ENCODE measurements at regions not wholly inside any gene's neighbourhood (a gene's known extent, or its start where the extent isn't known, plus 50 kb on each side); places are given as distances from the start of the nearest gene placed in this dataset.

GRCh38 chr6:114987281-114987680 is 644.5 kb upstream of the HS3ST5 start (continued):
- no peak for TF ChIP-seq CTCF (conservative IDR thresholded peaks at IDR 0.05; ENCODE audit: low read depth in 2 of 2)

- Histone ChIP-seq H3F3A (replicated peaks; ENCODE audit: low read depth) (no peaks in the 10 kb centered on the region), H3K9me2 (ENCODE audit: insufficient read depth) (no peaks in the 10 kb centered on the region), H3K27ac (ENCODE audit: low read depth) (no peak overlapping the region), H3K4me3 (no peak overlapping the region), H3K4me2 (no peak overlapping the region), H2AFZ (no peak overlapping the region), H4K20me1 (replicated peaks; ENCODE audit: insufficient read depth) (no peaks in the 10 kb centered on the region), H3K4me1 (ENCODE audit: insufficient read depth) (no peaks in the 10 kb centered on the region), H3K36me3 (ENCODE audit: insufficient read depth) (no peaks in the 10 kb centered on the region), H3K27me3 (ENCODE audit: insufficient read depth) (no peaks in the 10 kb centered on the region), H3K79me2 (replicated peaks; ENCODE audit: insufficient read depth) (no peaks in the 10 kb centered on the region)
- Mint-ChIP-seq H3K4me1 (no peaks in the 10 kb centered on the region), H3K27me3 (ENCODE audit: insufficient read depth, low read depth, poor library complexity) (no peaks in the 10 kb centered on the region), H3K9me3 (no peaks in the 10 kb centered on the region; the same call in 2 of the 3 replicates), H3K4me3 (no peak overlapping the region), H3K36me3 (ENCODE audit: low read depth) (no peaks in the 10 kb centered on the region), H3K27ac (no peak overlapping the region)
- ATAC-seq (no peak), DNase-seq (ENCODE audit: low spot score) (no peak)
- TF ChIP-seq REST (IDR thresholded peaks at IDR 0.05; ENCODE audit: unreplicated experiment), result no peak
- TF ChIP-seq ZNF114 (CRISPR knock-in tag; IDR thresholded peaks at IDR 0.05), result no peak
- no peak for TF ChIP-seq CREB1 (CRISPR knock-in tag; IDR thresholded peaks at IDR 0.05; ENCODE audit: low read depth)
- no peak for TF ChIP-seq EZH2 (IDR thresholded peaks at IDR 0.05; ENCODE audit: low read depth, unreplicated experiment)
- TF ChIP-seq EZH2phosphoT487 (IDR thresholded peaks at IDR 0.05; ENCODE audit: unreplicated experiment), result no peak
- no peak for TF ChIP-seq STAT1 (IDR thresholded peaks at IDR 0.05; ENCODE audit: unreplicated experiment)
- TF ChIP-seq JUNB (IDR thresholded peaks at IDR 0.05; ENCODE audit: unreplicated experiment), result no peak
- no peak for TF ChIP-seq ZNF462 (CRISPR knock-in tag; IDR thresholded peaks at IDR 0.05)
- no peak for TF ChIP-seq CTCF (conservative IDR thresholded peaks at IDR 0.05; ENCODE audit: low read depth in 2 of 2)
- no peak for TF ChIP-seq ETS1 (IDR thresholded peaks at IDR 0.05)
- no peak for TF ChIP-seq NANOG (IDR thresholded peaks at IDR 0.05; ENCODE audit: borderline replicate concordance)
These were observed 612.5 kb upstream of the HS3ST5 start for GRCh38 chr6:114955363-114955762.

Measured in GM23338 (cell line).